Astrocyte of the spinal cord (primary cell): ENCODE measurements at regions not wholly inside any gene's neighbourhood (a gene's known extent, or its start where the extent isn't known, plus 50 kb on each side); places are given as distances from the start of the nearest gene placed in this dataset.

ENCODE experiments used
- DNase-seq: peaks from one replicate; pipeline ENCODE4 v3.0.0; 2011; ENCODE audit warnings: low read depth, low spot score
- H3K4me3 ChIP-seq: 2 replicates; pipeline ENCODE4 v1.5.1; 2011; ENCODE audit warnings: low read depth, mild to moderate bottlenecking, low read length, moderate library complexity
- in situ Hi-C: cut with HindIII; loops from 2 replicates; pipeline ENCODE4 v1.10.0; 2017; ENCODE audit warnings: low sequenced_read_pairs
- TF ChIP-seq, protein P1 (sequence below): IDR thresholded peaks from 2 replicates; pipeline ENCODE4 v1.5.1; 2012; ENCODE audit warnings: low read depth, mild to moderate bottlenecking, low read length, inconsistent platforms

DNA sequence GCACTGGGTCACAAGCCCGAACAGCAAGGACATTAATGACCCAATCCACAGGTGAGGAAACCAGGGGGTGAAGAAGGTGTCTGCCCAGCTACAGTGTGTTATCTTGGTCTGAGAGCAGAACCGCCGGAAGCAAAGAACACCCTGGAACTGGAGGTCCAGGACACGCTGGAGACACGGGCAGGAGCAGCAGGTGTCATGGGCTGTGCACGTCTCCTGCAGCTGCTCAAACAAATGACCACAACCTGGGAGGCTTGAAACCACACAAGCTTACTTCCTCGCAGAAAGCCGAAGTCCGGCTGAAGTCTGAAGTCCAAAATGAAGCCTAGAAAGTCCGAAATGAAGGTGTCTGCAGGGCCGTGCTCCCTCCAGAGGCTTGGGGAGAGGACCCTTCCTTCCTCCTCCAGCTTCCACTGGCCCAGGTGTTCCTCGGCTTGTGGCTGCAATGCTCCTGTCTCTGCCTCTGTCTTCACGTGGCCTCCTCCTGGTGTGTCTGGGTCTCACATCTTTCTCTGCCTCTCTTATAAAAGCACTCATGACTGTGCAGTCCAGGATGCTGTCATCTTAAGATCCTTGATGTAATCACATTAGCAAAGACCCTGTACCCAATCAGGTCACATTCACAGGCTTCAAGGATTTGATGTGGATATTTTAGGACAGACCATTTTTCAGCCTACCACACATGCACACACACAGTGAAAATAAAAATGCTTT lies 351.2 kb downstream of the C16orf95 start:
- in situ Hi-C loops: no loop called here
- H3K4me3 ChIP-seq: no peak overlapping the region
- DNase-seq: no peak
- TF ChIP-seq, protein P1, sequence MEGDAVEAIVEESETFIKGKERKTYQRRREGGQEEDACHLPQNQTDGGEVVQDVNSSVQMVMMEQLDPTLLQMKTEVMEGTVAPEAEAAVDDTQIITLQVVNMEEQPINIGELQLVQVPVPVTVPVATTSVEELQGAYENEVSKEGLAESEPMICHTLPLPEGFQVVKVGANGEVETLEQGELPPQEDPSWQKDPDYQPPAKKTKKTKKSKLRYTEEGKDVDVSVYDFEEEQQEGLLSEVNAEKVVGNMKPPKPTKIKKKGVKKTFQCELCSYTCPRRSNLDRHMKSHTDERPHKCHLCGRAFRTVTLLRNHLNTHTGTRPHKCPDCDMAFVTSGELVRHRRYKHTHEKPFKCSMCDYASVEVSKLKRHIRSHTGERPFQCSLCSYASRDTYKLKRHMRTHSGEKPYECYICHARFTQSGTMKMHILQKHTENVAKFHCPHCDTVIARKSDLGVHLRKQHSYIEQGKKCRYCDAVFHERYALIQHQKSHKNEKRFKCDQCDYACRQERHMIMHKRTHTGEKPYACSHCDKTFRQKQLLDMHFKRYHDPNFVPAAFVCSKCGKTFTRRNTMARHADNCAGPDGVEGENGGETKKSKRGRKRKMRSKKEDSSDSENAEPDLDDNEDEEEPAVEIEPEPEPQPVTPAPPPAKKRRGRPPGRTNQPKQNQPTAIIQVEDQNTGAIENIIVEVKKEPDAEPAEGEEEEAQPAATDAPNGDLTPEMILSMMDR: no peak

DNA sequence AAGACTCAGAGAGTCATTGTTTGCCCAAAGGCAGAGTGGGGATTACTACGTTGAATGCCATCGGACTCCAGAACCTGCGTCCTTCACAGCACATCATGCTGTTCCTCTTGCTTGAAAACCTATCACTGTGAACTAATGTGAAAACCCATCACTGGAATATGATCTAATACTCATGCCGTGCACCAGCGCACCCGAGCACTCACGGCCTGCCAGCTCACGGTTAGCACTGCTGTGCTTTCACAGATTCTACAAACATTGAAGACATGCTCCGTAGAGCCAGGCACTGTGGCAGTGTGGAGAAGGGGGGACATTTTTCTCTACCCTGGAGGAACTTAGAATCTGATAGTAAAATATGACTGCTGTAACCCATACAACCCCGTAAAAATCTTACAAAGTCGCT lies 350.4 kb downstream of the C16orf95 start:
- DNase-seq: no peak
- TF ChIP-seq, protein P1: no peak
- H3K4me3 ChIP-seq: no peak overlapping the region
- in situ Hi-C loops: no loop called here

DNA sequence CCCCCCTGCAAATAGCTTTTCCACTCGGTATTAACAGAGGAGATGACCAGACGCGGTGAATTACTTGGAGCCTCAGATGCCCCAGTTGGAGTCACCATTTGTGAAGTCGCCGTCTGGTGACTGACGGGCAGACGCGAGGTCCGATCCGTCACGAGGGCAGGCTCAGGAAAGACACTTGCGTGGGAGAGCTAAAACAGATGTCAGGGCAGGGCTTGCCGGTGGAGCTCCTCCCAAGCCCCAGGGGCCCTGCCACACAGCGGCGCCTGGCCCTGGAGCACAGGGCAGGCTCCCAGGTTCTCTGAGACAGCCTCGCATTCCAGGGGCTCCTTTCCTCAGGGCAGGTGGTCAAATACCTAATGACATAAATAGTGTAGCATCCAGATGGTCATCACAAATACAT lies 348.3 kb downstream of the C16orf95 start:
- in situ Hi-C loops: no loop called here
- TF ChIP-seq, protein P1: no peak
- no peak for DNase-seq
- no peak overlapping the region for H3K4me3 ChIP-seq

DNA sequence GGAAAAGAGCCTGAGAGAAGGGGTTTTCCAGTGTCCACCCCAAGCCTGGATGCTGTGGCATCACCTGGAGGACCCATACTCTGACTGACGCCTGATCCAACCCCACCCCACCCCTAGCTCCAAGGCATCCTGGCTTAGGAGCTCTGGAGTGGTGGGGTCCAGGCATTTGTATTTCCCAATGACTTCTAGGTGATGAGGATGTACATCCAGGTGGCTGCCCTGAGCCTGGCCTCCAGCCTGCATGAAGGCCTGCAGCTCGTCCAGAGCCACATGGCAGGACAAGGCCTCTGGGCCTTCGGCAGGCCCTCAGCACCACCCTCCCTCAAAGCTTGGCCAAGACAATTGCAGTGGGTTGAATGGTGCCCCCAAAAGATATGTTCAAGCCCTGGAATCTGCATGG lies 347.5 kb downstream of the C16orf95 start:
- H3K4me3 ChIP-seq: no peak overlapping the region
- in situ Hi-C loops: no loop called here
- DNase-seq: no peak
- TF ChIP-seq, protein P1: no peak

DNA sequence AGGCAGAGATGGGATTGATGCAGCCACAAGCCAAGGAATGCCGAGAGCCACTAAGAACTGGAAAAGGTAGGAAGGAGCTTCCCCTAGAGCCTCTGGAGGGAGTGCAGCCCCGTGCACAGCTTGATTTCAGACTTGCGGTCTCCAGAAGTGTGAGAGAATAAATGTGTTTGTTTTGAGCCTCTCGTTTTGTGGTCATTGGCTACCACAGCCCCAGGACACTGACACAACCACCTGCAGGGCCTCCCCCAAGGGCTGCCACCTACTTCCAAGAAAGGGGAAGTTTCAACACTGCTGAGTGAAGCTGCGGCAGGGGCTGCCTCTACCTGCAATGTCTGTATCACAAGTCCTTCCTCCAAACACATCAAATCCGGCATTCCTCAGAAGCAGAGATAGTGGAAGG lies 346.9 kb downstream of the C16orf95 start:
- TF ChIP-seq, protein P1: no peak
- no peak for DNase-seq
- H3K4me3 ChIP-seq: no peak overlapping the region
- in situ Hi-C loops: no loop called here

DNA sequence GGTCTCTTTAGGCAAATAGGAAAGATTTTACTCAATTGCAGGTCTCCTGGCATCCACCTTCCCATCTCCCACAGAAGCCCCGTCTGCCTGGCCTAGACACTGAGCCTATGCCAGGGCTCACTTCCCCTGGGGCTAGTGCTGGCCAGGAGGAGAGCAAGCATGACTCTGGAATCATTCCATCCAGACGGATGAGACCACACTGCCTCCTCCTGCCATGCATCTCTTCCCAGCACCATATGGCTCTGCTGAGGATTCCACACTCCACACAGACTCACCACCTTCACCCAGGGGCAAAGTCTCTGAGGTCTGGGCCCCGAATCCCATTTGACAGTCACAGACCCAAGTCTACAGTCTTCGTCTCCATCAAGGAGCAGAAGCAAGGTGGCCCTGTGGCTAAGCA lies 346.5 kb downstream of the C16orf95 start:
- in situ Hi-C loops: no loop called here

More for the DNA sequence above, 346.5 kb downstream of the C16orf95 start:
- TF ChIP-seq, protein P1: no peak
- DNase-seq: no peak
- no peak overlapping the region for H3K4me3 ChIP-seq
